HCT116 (cell line): ENCODE measurements at regions not wholly inside any gene's neighbourhood (a gene's known extent, or its start where the extent isn't known, plus 50 kb on each side); places are given as distances from the start of the nearest gene placed in this dataset.

Experiments used
- ATAC-seq: fragments of 200-7000 bp; cut with Tn5 transposase; 2 replicates; pipeline ENCODE4 v1.9.1; 2020; ENCODE audit warnings: mild to moderate bottlenecking, moderate library complexity
- BruUV-seq: library from RNA; stranded (reverse); fragments of 400-500 nt; replicated peaks from 2 replicates; lab custom pipeline; 2021; lab: Mats Ljungman, UMichigan
- CTCF ChIA-PET: fragments of 300-600 bp; sonication (Branson Sonifier 250); formaldehyde crosslinking; loops from one replicate; lab custom pipeline; 2021; ENCODE audit warnings: antibody characterized with exemption; lab: Charles Lee
- POLR2A ChIA-PET: fragments of 300-600, 350-600 bp; sonication (Branson Sonifier 250); formaldehyde crosslinking; loops from one replicate; lab custom pipeline; 2021; ENCODE audit warnings: antibody characterized with exemption; lab: Charles Lee
- RAD21 ChIA-PET, 2 experiments: fragments of 300-600 bp; sonication (Branson Sonifier 250); formaldehyde crosslinking; loops; one replicate each; lab custom pipeline; 2023; ENCODE audit warnings: low total read pairs in 2 of 2; ENCODE audit not compliant: uncharacterized antibody in 2 of 2, unreplicated experiment in 2 of 2, low non-redundant PET in 1 of 2; lab: Charles Lee
- DNase-seq: peaks from one replicate; pipeline ENCODE4 v3.0.0-alpha.2; 2010; ENCODE audit warnings: low read depth, low spot score
- H2AFZ ChIP-seq: fragments of 200-600 bp; shearing (Covaris generic), sonication (generic); 2 replicates; pipeline ENCODE4 v1.6.1; 2017; ENCODE audit warnings: low read depth, mixed run types, mixed read lengths, antibody characterized with exemption, low read length; ENCODE audit not compliant: poor library complexity, severe bottlenecking
- H3K27ac ChIP-seq: 2 replicates; pipeline ENCODE4 v1.5.1; 2012; ENCODE audit warnings: low read depth, low read length
- H3K27me3 ChIP-seq: fragments of 200-600 bp; sonication (generic); 2 replicates; pipeline ENCODE4 v1.6.1; 2016; ENCODE audit warnings: mixed run types, low read length, mixed read lengths; ENCODE audit not compliant: insufficient read depth
- H3K36me3 ChIP-seq, 2 experiments: fragments of 200-500 bp in 1 of 2; fragments of 200-600 bp in 1 of 2; sonication (Bioruptor generic) in 1 of 2; sonication (generic) in 1 of 2; 2 replicates each; pipeline versions ENCODE4 v1.5.1 to v1.6.1; 2014 to 2016; ENCODE audit warnings: low read length in 2 of 2, inconsistent platforms in 1 of 2, mixed read lengths in 1 of 2, mixed run types in 1 of 2; ENCODE audit not compliant: insufficient read depth in 2 of 2, control insufficient read depth in 1 of 2
- H3K4me1 ChIP-seq, 2 experiments: fragments of 200-600 bp in 1 of 2; sonication (generic) in 1 of 2; 2 replicates each; pipeline versions ENCODE4 v1.5.1 to v1.6.1; 2012 to 2017; ENCODE audit warnings: low read length in 2 of 2, inconsistent platforms in 1 of 2, mild to moderate bottlenecking in 1 of 2, mixed read lengths in 1 of 2, mixed run types in 1 of 2, moderate library complexity in 1 of 2; ENCODE audit not compliant: insufficient read depth in 2 of 2, control insufficient read depth in 1 of 2
- H3K4me2 ChIP-seq: fragments of 200-600 bp; sonication (generic); 2 replicates; pipeline ENCODE4 v1.6.1; 2017; ENCODE audit warnings: mixed run types, low read length, mixed read lengths
- H3K4me3 ChIP-seq, 2 experiments: fragments of 200-600 bp in 1 of 2; sonication (generic) in 1 of 2; replicated peaks in 1 of 2; 2 replicates each; pipeline ENCODE4 v1.5.1; 2011 to 2016; ENCODE audit warnings: low read length in 2 of 2, control low read depth in 1 of 2, low read depth in 1 of 2, mild to moderate bottlenecking in 1 of 2, mixed read lengths in 1 of 2, mixed run types in 1 of 2
- H3K79me2 ChIP-seq: fragments of 200-600 bp; sonication (generic); 2 replicates; pipeline ENCODE4 v1.6.1; 2017; ENCODE audit warnings: mild to moderate bottlenecking, mixed run types, low read length, moderate library complexity, mixed read lengths; ENCODE audit not compliant: insufficient read depth
- H3K9ac ChIP-seq: fragments of 200-600 bp; sonication (generic); 2 replicates; pipeline ENCODE4 v1.6.1; 2016; ENCODE audit warnings: low read length, mixed read lengths
- H3K9me2 ChIP-seq: fragments of 200-600 bp; sonication (generic), shearing (Covaris generic); 2 replicates; pipeline ENCODE4 v1.6.1; 2017; ENCODE audit warnings: mixed run types, mild to moderate bottlenecking, moderate library complexity; ENCODE audit not compliant: insufficient read depth
- H3K9me3 ChIP-seq, 2 experiments: fragments of 200-500 bp in 1 of 2; fragments of 200-600 bp in 1 of 2; sonication (Bioruptor generic) in 1 of 2; sonication (generic) in 1 of 2; 2 replicates each; pipeline ENCODE4 v1.6.1; 2014 to 2017; ENCODE audit warnings: low read length in 2 of 2, mixed read lengths in 2 of 2, inconsistent platforms in 1 of 2, low read depth in 1 of 2, mild to moderate bottlenecking in 1 of 2, mixed run types in 1 of 2, moderate library complexity in 1 of 2; ENCODE audit not compliant: control insufficient read depth in 1 of 2, insufficient read depth in 1 of 2
- H4K20me1 ChIP-seq: fragments of 200-600 bp; sonication (generic), shearing (Covaris generic); 2 replicates; pipeline ENCODE4 v1.6.1; 2017; ENCODE audit warnings: mixed run types, mild to moderate bottlenecking, moderate library complexity; ENCODE audit not compliant: insufficient read depth
- ATF3 ChIP-seq: IDR thresholded peaks from 2 replicates; pipeline ENCODE4 v1.6.1; 2012
- CBX3 ChIP-seq: IDR thresholded peaks from 2 replicates; pipeline ENCODE4 v1.6.1; 2012; ENCODE audit warnings: low read depth
- CEBPB ChIP-seq: IDR thresholded peaks from 2 replicates; pipeline ENCODE4 v1.6.1; 2012; ENCODE audit warnings: low read depth
- CTCF ChIP-seq, 3 experiments: fragments of 200-600 bp in 1 of 3; sonication (generic) in 1 of 3; IDR thresholded peaks in 2 of 3; conservative IDR thresholded peaks in 1 of 3; 2 replicates each; pipeline ENCODE4 v1.5.1; 2012 to 2017; ENCODE audit warnings: low read depth in 2 of 3, low read length in 2 of 3, antibody characterized with exemption in 1 of 3, borderline replicate concordance in 1 of 3, control low read depth in 1 of 3, mild to moderate bottlenecking in 1 of 3, mixed read lengths in 1 of 3, mixed run types in 1 of 3, moderate library complexity in 1 of 3; ENCODE audit not compliant: insufficient read depth in 1 of 3
- EGR1 ChIP-seq: IDR thresholded peaks from 2 replicates; pipeline ENCODE4 v1.6.1; 2012; ENCODE audit warnings: low read depth
- EZH2 ChIP-seq: fragments of 200-600 bp; sonication (generic); IDR thresholded peaks from 2 replicates; pipeline ENCODE4 v1.6.1; 2017; ENCODE audit warnings: antibody characterized with exemption, mixed run types
- EZH2phosphoT487 ChIP-seq: fragments of 200-600 bp; IDR thresholded peaks from 2 replicates; pipeline ENCODE4 v1.6.1; 2018; ENCODE audit warnings: antibody characterized with exemption, borderline replicate concordance
- POLR2A ChIP-seq: IDR thresholded peaks from 2 replicates; pipeline ENCODE4 v1.7.0; 2011; ENCODE audit warnings: borderline replicate concordance; ENCODE audit not compliant: insufficient read depth, insufficient read length; ENCODE audit errors: extremely low read depth
- RAD21 ChIP-seq: IDR thresholded peaks from 2 replicates; pipeline ENCODE4 v1.6.1; 2012; ENCODE audit warnings: low read depth, mild to moderate bottlenecking
- REST ChIP-seq: IDR thresholded peaks from 2 replicates; pipeline ENCODE4 v1.6.1; 2012; ENCODE audit warnings: low read depth
- SIN3A ChIP-seq: IDR thresholded peaks from 2 replicates; pipeline ENCODE4 v1.6.1; 2012; ENCODE audit warnings: low read depth
- SP1 ChIP-seq: IDR thresholded peaks from 2 replicates; pipeline ENCODE4 v1.6.1; 2012; ENCODE audit warnings: low read depth
- TCF7L2 ChIP-seq: IDR thresholded peaks from 2 replicates; pipeline ENCODE4 v1.7.0; 2011; ENCODE audit warnings: borderline replicate concordance, inconsistent platforms; ENCODE audit not compliant: insufficient read depth, insufficient read length; ENCODE audit errors: extremely low read depth
- YY1 ChIP-seq: IDR thresholded peaks from 2 replicates; pipeline ENCODE4 v1.6.1; 2011; ENCODE audit warnings: low read length, low read depth, moderate library complexity, mild to moderate bottlenecking; ENCODE audit not compliant: insufficient replicate concordance; ENCODE audit errors: extremely low read depth
- ZBTB33 ChIP-seq: IDR thresholded peaks from 2 replicates; pipeline ENCODE4 v1.6.1; 2011; ENCODE audit warnings: mild to moderate bottlenecking, low read length, moderate library complexity; ENCODE audit not compliant: insufficient replicate concordance; ENCODE audit errors: extremely low read depth
- ZFX ChIP-seq: fragments of 450-650 bp; IDR thresholded peaks from 2 replicates; pipeline ENCODE4 v1.6.1; 2017
- ZNF274 ChIP-seq: fragments of 200-500 bp; sonication (Bioruptor generic); IDR thresholded peaks from 2 replicates; pipeline ENCODE4 v1.6.1; 2014; ENCODE audit warnings: mild to moderate bottlenecking, low read depth, low read length, inconsistent platforms
- intact Hi-C: fragments of 100-400 bp; cut with micrococcal nuclease; formaldehyde crosslinking; loops from 2 replicates; pipeline ENCODE4 v1.10.0; 2022

GRCh38 chr17:21816592-21817567 lies 124.6 kb downstream of the KCNJ18 start:
- Histone ChIP-seq H3K27me3 (peaks cover 5% of the 10 kb centered on the region; the same call in 1 of the 2 replicates), H4K20me1 (no peaks in the 10 kb centered on the region), H3K27ac (no peak overlapping the region), H3K79me2 (no peaks in the 10 kb centered on the region), H3K4me1 (no peaks in the 10 kb centered on the region), H3K36me3 (no peaks in the 10 kb centered on the region), H3K9ac (no peak overlapping the region), H3K4me2 (no peak overlapping the region), H3K9me3 (no peaks in the 10 kb centered on the region), H2AFZ (no peak overlapping the region), H3K4me3 (no peak overlapping the region), H3K9me2 (no peaks in the 10 kb centered on the region)
- ChIA-PET RAD21 (no interaction called here), CTCF (no interaction called here), POLR2A (no interaction called here)
- no TSS peak for BruUV-seq
- DNase-seq, result no peak
- intact Hi-C loops, result no loop called here
- no peak for ATAC-seq
- TF ChIP-seq YY1 (no peak), REST (no peak), ATF3 (no peak), TCF7L2 (no peak), POLR2A (no peak), EGR1 (no peak), EZH2phosphoT487 (no peak), ZFX (no peak), SP1 (no peak), CEBPB (no peak), CBX3 (no peak), SIN3A (no peak), ZNF274 (no peak), EZH2 (no peak), RAD21 (no peak), ZBTB33 (no peak), CTCF (IDR thresholded peaks at IDR 0.05 in 2 of 3, conservative IDR thresholded peaks at IDR 0.05 in 1 of 3; ENCODE audit: borderline replicate concordance in 1 of 3, insufficient read depth in 1 of 3, low read depth in 2 of 3, low read length in 2 of 3) (no peak)
